ENCODE measurements at regions not wholly inside any gene's neighbourhood (a gene's known extent, or its start where the extent isn't known, plus 50 kb on each side); places are given as distances from the start of the nearest gene placed in this dataset.

DNA sequence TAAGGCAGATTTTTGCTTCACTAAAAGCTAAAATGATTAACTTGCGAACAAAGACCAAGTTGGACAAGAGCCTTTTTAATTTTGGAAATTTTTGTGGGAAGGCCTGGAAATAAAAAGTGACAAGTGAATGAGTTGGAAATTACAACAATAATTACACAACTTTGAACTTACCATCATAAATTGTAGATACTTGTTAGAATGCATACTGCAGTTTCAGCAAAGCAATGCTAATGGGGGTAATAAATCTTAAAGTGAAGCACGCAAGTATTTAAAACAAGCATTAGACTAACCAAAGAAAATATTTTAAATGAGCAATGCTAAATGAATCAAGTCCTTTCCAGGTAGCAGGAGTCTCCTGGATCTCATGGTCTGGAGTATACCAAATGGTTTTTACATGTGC, 83.2 kb upstream of the EYA4 start:
- no peak for DNase-seq (ENCODE audit: extremely low read depth, low read depth)
- no peak overlapping the region for H3K4me3 ChIP-seq (replicated peaks; ENCODE audit: low read depth, low read length)
- TF ChIP-seq, protein P1, sequence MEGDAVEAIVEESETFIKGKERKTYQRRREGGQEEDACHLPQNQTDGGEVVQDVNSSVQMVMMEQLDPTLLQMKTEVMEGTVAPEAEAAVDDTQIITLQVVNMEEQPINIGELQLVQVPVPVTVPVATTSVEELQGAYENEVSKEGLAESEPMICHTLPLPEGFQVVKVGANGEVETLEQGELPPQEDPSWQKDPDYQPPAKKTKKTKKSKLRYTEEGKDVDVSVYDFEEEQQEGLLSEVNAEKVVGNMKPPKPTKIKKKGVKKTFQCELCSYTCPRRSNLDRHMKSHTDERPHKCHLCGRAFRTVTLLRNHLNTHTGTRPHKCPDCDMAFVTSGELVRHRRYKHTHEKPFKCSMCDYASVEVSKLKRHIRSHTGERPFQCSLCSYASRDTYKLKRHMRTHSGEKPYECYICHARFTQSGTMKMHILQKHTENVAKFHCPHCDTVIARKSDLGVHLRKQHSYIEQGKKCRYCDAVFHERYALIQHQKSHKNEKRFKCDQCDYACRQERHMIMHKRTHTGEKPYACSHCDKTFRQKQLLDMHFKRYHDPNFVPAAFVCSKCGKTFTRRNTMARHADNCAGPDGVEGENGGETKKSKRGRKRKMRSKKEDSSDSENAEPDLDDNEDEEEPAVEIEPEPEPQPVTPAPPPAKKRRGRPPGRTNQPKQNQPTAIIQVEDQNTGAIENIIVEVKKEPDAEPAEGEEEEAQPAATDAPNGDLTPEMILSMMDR (IDR thresholded peaks at IDR 0.05; ENCODE audit: low read depth, low read length, missing control alignments): no peak

DNA sequence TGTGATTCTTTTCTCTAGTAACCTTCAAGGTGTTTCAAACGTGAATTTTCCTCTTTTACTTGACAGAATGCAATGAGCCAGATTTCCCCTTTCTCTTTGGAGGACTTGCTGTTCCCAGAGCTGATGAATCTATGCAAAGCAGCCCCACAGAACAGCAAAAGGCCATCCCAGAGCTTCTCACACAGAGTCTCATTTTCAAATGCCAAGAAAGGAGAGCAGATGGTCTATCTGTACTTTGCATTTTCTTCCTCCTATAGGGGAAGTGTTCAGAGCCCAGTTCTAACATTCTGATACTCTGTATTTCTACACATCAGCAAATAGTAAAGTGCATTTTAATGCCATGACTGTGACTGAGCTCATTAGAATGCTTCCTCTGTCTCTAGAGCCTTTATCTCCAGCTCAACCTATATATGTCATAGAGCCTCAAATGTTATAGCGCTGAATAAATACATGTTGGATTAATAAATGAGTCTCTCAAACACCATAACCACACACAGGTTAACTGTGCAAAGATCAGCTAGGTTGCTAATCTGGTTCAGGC, 81.8 kb upstream of the EYA4 start:
- H3K4me3 ChIP-seq (replicated peaks; ENCODE audit: low read depth, low read length): no peak overlapping the region
- DNase-seq (ENCODE audit: extremely low read depth, low read depth): no peak
- TF ChIP-seq, protein P1 (IDR thresholded peaks at IDR 0.05; ENCODE audit: low read depth, low read length, missing control alignments): no peak

DNA sequence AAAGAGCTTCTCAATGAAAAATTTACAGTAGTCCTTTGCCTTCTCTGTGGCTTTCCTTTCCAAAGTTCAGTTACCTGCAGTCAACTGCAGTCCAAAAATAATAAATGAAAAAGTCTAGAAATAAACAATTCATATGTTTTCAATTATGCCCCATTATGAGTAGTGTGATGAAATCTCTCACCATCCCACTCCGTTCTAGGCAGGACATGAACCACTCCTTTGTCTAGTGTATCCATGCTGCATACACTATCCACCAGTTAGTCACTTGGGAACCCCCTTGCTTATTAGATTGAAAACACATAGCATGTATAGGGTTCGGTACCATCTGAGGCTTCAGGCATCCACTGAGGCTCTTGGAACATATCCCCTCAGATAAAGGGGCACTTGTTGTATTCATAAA, 80.6 kb upstream of the EYA4 start:
- no peak for DNase-seq (ENCODE audit: extremely low read depth, low read depth)
- TF ChIP-seq, protein P1 (IDR thresholded peaks at IDR 0.05; ENCODE audit: low read depth, low read length, missing control alignments): no peak
- no peak overlapping the region for H3K4me3 ChIP-seq (replicated peaks; ENCODE audit: low read depth, low read length)

DNA sequence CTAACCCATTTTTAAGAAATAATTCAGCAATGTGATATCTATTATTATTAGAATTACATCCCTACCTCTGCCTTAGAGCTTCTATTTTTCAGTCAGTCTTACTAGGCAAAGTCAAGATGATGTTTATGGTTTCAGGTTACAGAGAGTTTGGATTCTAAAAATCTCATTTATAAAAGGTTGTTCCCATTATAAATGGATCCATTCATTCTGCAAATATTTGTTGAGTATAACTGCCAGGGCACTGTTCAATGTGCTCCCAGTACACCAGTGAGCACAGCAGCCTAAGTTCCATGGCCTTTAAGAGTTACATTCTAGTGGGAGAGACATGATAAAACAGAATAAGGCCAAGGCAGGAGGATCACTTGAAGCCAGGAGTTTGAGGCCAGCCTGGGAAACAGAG, 75.9 kb upstream of the EYA4 start:
- no peak for DNase-seq (ENCODE audit: extremely low read depth, low read depth)
- H3K4me3 ChIP-seq (replicated peaks; ENCODE audit: low read depth, low read length): no peak overlapping the region
- TF ChIP-seq, protein P1 (IDR thresholded peaks at IDR 0.05; ENCODE audit: low read depth, low read length, missing control alignments): no peak

DNA sequence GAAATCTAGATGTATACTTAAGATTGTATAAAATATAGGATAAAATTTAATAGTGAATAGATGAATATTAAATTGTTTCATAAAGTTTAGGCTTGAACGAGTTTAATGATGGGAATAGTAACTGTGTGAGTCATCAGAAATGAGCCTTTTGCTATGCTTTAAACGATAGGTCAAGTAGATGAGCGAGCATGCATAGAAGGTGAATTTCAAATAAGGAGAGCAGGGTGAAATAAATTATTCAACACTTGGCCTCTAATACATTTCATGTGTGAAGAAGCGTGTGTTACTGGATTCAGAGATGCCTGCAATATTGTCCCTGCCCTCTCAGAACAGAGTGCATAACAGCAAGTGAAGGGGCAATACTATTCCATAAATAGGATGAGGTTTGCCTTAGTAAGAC, 74.4 kb upstream of the EYA4 start:
- TF ChIP-seq, protein P1 (IDR thresholded peaks at IDR 0.05; ENCODE audit: low read depth, low read length, missing control alignments): no peak
- DNase-seq (ENCODE audit: extremely low read depth, low read depth): no peak

DNA sequence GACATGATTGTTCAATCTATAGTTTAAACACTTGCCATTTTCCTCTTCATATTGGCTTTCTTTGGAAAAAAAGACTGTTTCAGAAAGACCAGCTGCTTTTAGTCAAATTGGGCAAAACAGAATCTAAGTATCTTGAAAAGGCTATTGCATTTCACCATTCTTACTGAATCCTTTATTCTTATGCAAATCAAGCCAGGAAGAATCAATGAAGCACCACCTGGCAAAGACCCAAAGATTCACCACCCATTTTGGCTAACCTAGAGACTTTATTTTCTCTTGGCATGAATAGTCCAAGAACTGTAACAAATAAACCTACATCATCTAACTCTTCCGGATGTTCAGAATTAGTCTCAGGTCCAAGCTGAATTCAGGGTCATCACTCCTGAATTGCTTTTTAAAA, 71.3 kb upstream of the EYA4 start:
- no peak for DNase-seq (ENCODE audit: extremely low read depth, low read depth)
- TF ChIP-seq, protein P1 (IDR thresholded peaks at IDR 0.05; ENCODE audit: low read depth, low read length, missing control alignments): no peak
- no peak overlapping the region for H3K4me3 ChIP-seq (replicated peaks; ENCODE audit: low read depth, low read length)

More for the DNA sequence above, 74.4 kb upstream of the EYA4 start:
- H3K4me3 ChIP-seq (replicated peaks; ENCODE audit: low read depth, low read length): no peak overlapping the region

DNA sequence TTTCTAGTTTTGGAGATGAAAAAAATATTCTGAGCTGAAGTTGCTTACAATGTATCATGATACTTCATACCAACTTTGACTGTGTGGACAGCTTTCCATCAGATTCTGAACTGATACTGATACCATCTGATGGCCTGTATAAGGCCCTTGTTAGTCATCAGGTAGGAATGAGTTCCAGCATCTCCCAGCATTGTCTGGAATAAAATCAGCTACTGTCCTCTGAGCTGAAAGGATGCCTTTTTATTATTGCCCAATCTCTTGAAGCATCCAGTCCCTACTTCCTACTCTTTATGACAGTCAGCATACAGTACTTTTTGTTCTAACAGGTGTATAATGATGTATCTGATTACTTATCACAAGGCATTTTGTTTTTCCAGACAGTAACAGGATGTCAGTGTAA, 70.6 kb upstream of the EYA4 start:
- DNase-seq (ENCODE audit: extremely low read depth, low read depth): no peak
- TF ChIP-seq, protein P1 (IDR thresholded peaks at IDR 0.05; ENCODE audit: low read depth, low read length, missing control alignments): no peak
- no peak overlapping the region for H3K4me3 ChIP-seq (replicated peaks; ENCODE audit: low read depth, low read length)

Measured in HFF-Myc (cell line).